GM20000 (cell line): ENCODE measurements at regions not wholly inside any gene's neighbourhood (a gene's known extent, or its start where the extent isn't known, plus 50 kb on each side); places are given as distances from the start of the nearest gene placed in this dataset.

Experiments
- DNase-seq: peaks from one replicate; pipeline ENCODE4 v3.0.0; 2012; ENCODE audit warnings: low spot score
- TF ChIP-seq, protein P1 (sequence below): IDR thresholded peaks from 2 replicates; pipeline ENCODE4 v1.5.1; 2012; ENCODE audit warnings: mild to moderate bottlenecking, control low read depth; ENCODE audit errors: extremely low read depth, missing control alignments

DNA sequence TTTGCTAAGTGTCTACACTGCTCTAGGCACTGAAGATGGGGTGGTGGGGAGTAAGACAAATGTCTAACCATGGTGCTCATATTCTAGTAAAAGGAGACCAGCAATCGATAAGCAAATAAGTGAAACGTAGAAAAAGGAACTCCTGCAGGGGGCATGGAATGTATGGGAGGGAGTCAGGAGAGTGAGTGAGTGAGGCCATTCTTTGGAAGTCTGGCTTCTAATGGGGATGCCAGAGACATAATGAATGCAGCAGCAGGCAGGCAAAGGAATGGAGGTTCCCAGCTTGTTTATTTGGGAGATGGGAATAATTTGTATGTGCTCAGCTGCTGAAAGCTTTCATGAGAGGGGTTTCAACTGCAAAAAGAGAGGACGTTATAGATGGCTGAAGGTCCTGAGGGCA, 216.4 kb upstream of the DYNLRB2 start:
- TF ChIP-seq, protein P1, sequence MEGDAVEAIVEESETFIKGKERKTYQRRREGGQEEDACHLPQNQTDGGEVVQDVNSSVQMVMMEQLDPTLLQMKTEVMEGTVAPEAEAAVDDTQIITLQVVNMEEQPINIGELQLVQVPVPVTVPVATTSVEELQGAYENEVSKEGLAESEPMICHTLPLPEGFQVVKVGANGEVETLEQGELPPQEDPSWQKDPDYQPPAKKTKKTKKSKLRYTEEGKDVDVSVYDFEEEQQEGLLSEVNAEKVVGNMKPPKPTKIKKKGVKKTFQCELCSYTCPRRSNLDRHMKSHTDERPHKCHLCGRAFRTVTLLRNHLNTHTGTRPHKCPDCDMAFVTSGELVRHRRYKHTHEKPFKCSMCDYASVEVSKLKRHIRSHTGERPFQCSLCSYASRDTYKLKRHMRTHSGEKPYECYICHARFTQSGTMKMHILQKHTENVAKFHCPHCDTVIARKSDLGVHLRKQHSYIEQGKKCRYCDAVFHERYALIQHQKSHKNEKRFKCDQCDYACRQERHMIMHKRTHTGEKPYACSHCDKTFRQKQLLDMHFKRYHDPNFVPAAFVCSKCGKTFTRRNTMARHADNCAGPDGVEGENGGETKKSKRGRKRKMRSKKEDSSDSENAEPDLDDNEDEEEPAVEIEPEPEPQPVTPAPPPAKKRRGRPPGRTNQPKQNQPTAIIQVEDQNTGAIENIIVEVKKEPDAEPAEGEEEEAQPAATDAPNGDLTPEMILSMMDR, result no peak
- no peak for DNase-seq

DNA sequence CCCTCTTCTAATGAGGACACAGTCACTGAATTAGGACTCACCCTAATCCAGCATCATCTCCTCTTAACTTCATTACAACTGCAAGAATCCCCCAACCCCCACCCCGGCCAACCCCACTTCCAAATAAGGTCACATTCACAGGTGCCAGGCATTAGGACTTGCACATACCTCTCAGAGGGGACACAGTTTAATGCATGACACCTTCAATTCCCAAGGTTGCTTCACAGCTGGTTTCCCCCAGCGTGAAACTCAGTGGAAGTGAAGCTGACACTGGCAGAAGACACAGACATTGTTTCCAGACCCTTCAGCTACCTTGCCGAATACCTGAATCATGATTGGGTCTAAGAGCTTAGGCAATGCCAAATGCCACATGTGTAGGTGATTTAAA, 217.0 kb upstream of the DYNLRB2 start:
- TF ChIP-seq, protein P1, result no peak
- no peak for DNase-seq

DNA sequence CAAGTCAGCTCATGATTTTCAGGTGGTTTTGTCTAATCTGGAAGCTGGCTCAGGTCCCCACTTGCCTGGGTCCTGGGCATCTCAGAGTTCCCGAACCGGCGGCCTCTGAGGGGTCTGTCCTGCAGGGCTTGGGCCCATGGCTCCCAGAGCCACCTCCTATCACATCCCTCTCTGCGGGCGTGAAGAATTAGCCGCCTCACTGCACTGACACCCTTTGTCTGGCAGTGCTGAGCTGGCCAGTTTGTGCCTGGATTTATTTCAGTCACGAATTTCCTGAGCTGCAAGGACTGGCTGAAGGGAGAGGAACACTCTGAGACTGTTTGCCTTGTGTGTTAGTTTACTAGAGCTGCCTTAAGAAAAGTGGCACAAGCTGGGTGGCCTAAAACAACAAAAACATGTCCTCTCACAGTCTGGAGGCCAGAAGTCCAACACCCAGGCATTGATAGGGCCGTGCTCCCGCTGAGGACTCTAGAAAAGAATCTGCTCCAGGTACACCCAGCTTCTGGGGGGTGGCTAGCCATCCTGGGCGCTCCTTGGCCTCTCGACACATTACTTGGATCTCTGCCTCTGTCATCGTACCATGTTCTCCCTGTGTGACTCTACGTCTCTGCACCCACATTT, 217.5 kb upstream of the DYNLRB2 start:
- DNase-seq, result no peak
- TF ChIP-seq, protein P1, result no peak

DNA sequence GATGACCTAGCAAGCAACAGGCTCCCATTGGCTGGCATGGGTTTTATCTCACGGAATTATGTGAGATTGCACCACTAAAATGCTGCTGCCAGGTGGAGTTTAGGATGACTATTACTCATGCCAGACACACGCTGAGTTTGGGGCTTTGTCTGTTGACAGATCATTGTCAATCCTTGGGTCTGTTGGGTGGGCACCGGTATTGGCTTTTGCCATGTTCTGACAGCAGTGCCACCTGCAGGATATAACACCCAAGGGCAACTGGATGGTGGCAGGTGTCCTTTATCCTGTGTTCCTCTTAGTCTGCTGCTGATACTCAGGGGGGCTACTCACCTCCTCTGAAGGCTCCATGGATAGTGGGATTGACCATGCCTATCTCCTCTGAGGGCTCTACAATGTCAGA, 221.6 kb upstream of the DYNLRB2 start:
- TF ChIP-seq, protein P1, result no peak
- no peak for DNase-seq

DNA sequence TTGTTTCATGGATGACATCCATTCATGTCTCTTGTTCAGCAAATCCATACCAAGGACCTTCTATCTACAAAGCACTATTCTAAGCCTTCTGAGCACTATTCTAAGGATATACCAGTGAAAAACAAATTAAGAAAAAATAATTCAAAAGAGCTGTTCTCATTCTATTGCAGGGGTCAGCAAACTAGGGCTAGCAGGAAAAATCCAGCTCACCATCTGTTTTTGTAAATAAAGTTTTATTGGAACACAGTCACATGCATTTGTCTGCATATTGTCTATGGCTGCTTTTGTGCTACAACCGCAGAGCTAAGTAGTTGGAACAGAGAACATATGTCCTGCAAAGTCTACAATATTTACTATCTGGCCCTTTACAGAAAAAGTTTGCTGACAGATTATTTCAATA, 222.7 kb upstream of the DYNLRB2 start:
- no peak for DNase-seq
- TF ChIP-seq, protein P1, result no peak

DNA sequence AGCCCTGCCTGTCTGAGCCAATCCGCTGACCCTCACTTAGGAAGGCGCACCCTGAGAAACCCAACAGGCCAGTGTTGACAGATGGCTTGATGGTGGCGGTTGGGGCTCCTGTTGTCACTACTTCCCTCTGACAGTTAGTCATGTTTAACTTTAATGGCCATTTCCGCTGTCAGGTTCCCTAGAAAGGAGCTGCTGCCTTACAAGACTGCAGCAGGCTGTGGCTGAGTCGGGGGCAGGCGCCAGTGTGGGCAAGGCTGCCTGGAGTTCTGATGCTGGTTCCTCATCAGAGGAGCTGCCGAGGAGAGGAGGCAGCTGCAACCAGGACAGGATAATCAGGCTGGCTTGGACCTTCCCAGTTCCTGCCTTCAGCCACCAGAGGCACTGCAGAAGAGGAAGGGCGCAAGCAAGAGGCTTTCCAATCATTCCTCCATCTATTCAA, 223.2 kb upstream of the DYNLRB2 start:
- TF ChIP-seq, protein P1, result no peak
- no peak for DNase-seq

DNA sequence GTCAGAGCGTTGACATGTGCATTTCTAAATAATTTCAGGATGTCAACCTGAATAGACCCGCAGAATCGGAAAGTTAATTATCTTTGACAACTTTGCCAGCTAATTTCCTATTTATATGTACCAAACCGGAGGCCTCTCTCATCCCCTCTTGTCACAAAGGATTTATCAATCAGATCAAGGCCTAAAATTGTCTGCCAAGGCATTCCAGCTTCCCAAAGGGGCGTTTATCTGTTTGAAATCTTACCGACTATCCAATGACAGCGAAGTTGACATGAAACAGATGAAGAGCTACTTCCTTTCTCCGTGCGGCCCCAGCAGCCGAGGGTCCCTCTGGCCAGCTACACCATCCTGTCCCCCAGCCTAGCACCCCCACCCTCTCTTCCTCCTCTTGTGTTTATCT, 223.7 kb upstream of the DYNLRB2 start:
- TF ChIP-seq, protein P1, result no peak
- no peak for DNase-seq
